ENCODE measurements at regions not wholly inside any gene's neighbourhood (a gene's known extent, or its start where the extent isn't known, plus 50 kb on each side); places are given as distances from the start of the nearest gene placed in this dataset.
A peak's percentile ranks its signal among the peaks of the same experiment; 100 is the strongest.
"Not testable (repeated sequence)": the region's sequence is repeated elsewhere in the genome, so short reads cannot be mapped to it uniquely, and the experiment has no call there.

- in situ Hi-C loops (cut with MboI; ENCODE audit: low sequenced_read_pairs, unreplicated experiment); DNase-seq (ENCODE audit: low spot score): not testable (repeated sequence)
- peak; percentile 9 for TF ChIP-seq CTCF (IDR thresholded peaks at IDR 0.05; ENCODE audit: borderline replicate concordance, control extremely low read depth, extremely low read depth, insufficient read depth, missing control alignments)
These were observed 137.8 kb upstream of the GRK3 start for GRCh38 chr22:25426530-25427308.

DNA sequence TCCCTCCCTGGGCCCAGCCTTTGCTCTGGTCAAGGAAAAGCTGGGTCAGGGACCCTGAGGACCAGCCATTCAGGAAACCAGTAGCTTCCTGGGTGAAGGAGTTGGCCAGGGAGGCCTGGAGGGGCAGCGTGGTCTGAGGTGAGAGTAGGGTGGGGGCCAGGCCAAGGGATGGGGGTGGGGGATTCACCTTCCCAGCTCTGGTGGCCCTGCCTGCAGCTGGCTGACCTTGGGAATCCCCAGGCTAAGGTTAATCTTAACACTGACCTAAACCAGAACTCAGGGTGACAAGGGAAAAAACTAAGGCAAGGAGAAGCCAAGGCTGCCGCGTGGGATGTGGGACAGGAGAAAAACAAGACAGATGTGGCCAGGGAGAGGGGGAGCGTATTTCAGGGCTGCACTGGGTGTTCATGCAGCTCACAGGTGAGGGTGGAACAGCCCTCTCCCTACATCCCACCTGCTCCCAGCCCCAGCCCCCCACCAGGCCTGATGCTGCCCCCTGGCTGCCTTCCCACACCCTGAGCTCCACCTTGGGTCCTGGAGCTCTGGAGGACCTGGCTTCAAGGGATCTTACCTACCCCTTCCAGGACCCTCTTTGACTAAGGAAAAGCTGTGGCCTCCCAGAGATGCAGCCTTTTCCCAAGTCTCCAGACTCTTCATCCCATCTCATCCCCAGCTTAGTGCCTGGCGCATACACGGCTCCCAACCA lies 132.7 kb upstream of the GRK3 start:
- in situ Hi-C loops (cut with MboI; ENCODE audit: low sequenced_read_pairs, unreplicated experiment); DNase-seq (ENCODE audit: low spot score): not testable (repeated sequence)

GRCh38 chr22:25433381-25433970 lies 131.0 kb upstream of the GRK3 start:
- DNase-seq (ENCODE audit: low spot score); in situ Hi-C loops (cut with MboI; ENCODE audit: low sequenced_read_pairs, unreplicated experiment): not testable (repeated sequence)

- no peak for DNase-seq (ENCODE audit: low spot score)
- no peak for TF ChIP-seq CTCF (IDR thresholded peaks at IDR 0.05; ENCODE audit: borderline replicate concordance, control extremely low read depth, extremely low read depth, insufficient read depth, missing control alignments)
- in situ Hi-C loops (cut with MboI; ENCODE audit: low sequenced_read_pairs, unreplicated experiment), result no loop called here
These were observed 126.9 kb upstream of the GRK3 start for GRCh38 chr22:25437414-25438160.

GRCh38 chr22:25447067-25447685 lies 117.3 kb upstream of the GRK3 start:
- TF ChIP-seq CTCF (IDR thresholded peaks at IDR 0.05; ENCODE audit: borderline replicate concordance, control extremely low read depth, extremely low read depth, insufficient read depth, missing control alignments), result no peak
- no peak for DNase-seq (ENCODE audit: low spot score)
- in situ Hi-C loops (cut with MboI; ENCODE audit: low sequenced_read_pairs, unreplicated experiment), result no loop called here

- in situ Hi-C loops (cut with MboI; ENCODE audit: low sequenced_read_pairs, unreplicated experiment), result no loop called here
- peak; percentile 97 for TF ChIP-seq CTCF (IDR thresholded peaks at IDR 0.05; ENCODE audit: borderline replicate concordance, control extremely low read depth, extremely low read depth, insufficient read depth, missing control alignments)
- DNase-seq (ENCODE audit: low spot score), result peak; percentile 96
These were observed 116.6 kb upstream of the GRK3 start for GRCh38 chr22:25447686-25448434.
